KMS-11 (cell line): ENCODE measurements at regions not wholly inside any gene's neighbourhood (a gene's known extent, or its start where the extent isn't known, plus 50 kb on each side); places are given as distances from the start of the nearest gene placed in this dataset.

Source experiments
- H2AFZ ChIP-seq: fragments of 200-600 bp; sonication (generic); 2 replicates; pipeline ENCODE4 v1.6.1; 2016; ENCODE audit warnings: antibody characterized with exemption, mixed run types, low read depth
- H3K27ac ChIP-seq: fragments of 200-600 bp; sonication (generic); 2 replicates; pipeline ENCODE4 v1.6.1; 2016; ENCODE audit warnings: mild to moderate bottlenecking, mixed run types
- H3K27me3 ChIP-seq: fragments of 200-600 bp; sonication (generic); 2 replicates; pipeline ENCODE4 v1.6.1; 2017; ENCODE audit warnings: mild to moderate bottlenecking, low read depth, mixed run types, moderate library complexity; ENCODE audit not compliant: insufficient read depth
- H3K36me3 ChIP-seq: fragments of 200-600 bp; sonication (generic); 2 replicates; pipeline ENCODE4 v1.6.1; 2017; ENCODE audit warnings: mild to moderate bottlenecking, mixed run types; ENCODE audit not compliant: insufficient read depth
- H3K4me1 ChIP-seq: fragments of 200-600 bp; sonication (generic); 2 replicates; pipeline ENCODE4 v1.6.1; 2016; ENCODE audit warnings: mild to moderate bottlenecking, low read depth, mixed run types; ENCODE audit not compliant: poor library complexity, severe bottlenecking
- H3K4me2 ChIP-seq: fragments of 200-600 bp; sonication (generic); 2 replicates; pipeline ENCODE4 v1.7.0; 2016; ENCODE audit warnings: mild to moderate bottlenecking, mixed run types
- H3K4me3 ChIP-seq: fragments of 200-600 bp; sonication (generic); IDR thresholded peaks from 2 replicates; pipeline ENCODE4 v1.6.1; 2017; ENCODE audit warnings: low read depth, low read length, mixed read lengths; ENCODE audit not compliant: insufficient read depth
- H3K79me2 ChIP-seq: fragments of 200-600 bp; sonication (generic); 2 replicates; pipeline ENCODE4 v1.6.1; 2016; ENCODE audit warnings: low read depth, mixed run types; ENCODE audit not compliant: insufficient read depth
- H3K9ac ChIP-seq: fragments of 200-600 bp; sonication (generic); 2 replicates; pipeline ENCODE4 v1.6.1; 2016; ENCODE audit warnings: mild to moderate bottlenecking, mixed run types
- H4K20me1 ChIP-seq: fragments of 200-600 bp; sonication (generic); 2 replicates; pipeline ENCODE4 v1.6.1; 2016; ENCODE audit warnings: mild to moderate bottlenecking, mixed run types; ENCODE audit not compliant: insufficient read depth
- TF ChIP-seq, protein P1 (sequence below): fragments of 200-600 bp; sonication (generic); conservative IDR thresholded peaks from 2 replicates; pipeline ENCODE4 v1.6.1; 2017; ENCODE audit warnings: low read depth, mild to moderate bottlenecking, antibody characterized with exemption, low read length, moderate library complexity, mixed read lengths

DNA sequence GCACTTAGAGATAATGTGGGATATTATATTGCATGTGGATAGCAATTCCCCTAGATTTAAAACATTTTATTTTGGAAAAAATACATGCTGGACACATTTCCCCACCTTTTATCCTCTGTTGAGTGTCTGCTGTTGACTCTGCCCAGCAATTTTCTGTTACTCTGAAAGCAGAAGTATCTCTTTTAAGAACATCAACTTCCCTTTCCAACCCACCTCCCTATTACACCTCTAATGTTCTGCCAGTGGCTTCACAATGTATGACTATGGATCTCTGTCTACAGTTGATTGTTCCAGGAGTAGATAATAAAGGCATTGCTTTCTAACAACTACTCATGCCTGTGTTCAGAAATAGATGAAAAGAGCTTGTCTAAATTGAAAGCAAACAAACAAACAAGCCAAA is 754.8 kb upstream of the SLITRK6 start:
- Histone ChIP-seq H3K4me1 (no peaks in the 10 kb centered on the region), H3K36me3 (no peaks in the 10 kb centered on the region), H3K4me2 (no peak overlapping the region), H3K27me3 (no peaks in the 10 kb centered on the region), H3K79me2 (no peaks in the 10 kb centered on the region), H3K27ac (no peak overlapping the region), H3K9ac (no peak overlapping the region), H2AFZ (no peak overlapping the region), H3K4me3 (no peak overlapping the region), H4K20me1 (no peaks in the 10 kb centered on the region)
- TF ChIP-seq, protein P1, sequence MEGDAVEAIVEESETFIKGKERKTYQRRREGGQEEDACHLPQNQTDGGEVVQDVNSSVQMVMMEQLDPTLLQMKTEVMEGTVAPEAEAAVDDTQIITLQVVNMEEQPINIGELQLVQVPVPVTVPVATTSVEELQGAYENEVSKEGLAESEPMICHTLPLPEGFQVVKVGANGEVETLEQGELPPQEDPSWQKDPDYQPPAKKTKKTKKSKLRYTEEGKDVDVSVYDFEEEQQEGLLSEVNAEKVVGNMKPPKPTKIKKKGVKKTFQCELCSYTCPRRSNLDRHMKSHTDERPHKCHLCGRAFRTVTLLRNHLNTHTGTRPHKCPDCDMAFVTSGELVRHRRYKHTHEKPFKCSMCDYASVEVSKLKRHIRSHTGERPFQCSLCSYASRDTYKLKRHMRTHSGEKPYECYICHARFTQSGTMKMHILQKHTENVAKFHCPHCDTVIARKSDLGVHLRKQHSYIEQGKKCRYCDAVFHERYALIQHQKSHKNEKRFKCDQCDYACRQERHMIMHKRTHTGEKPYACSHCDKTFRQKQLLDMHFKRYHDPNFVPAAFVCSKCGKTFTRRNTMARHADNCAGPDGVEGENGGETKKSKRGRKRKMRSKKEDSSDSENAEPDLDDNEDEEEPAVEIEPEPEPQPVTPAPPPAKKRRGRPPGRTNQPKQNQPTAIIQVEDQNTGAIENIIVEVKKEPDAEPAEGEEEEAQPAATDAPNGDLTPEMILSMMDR, result no peak

DNA sequence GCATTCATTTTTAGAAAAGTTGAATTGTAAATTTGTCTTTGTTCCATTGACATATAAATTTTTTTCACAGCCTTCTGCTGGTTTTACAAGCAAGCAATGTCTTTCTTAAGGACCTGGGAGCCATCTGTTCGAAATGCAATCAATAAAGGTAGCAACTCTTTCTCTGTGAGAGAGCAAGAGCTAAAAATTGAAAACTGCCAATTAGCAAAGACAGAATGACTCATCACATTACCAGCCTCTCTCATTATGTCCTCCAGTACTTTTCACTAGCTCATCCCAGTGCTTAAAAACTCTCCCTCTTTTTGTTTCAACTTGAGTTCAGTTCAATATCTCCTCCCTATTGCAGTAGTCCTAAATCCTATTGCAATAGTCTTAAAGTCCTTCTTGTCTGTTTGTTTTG is 760.7 kb upstream of the SLITRK6 start:
- peak overlapping the region; percentile 33; the same call in 1 of the 2 replicates for H3K27ac ChIP-seq
- H3K4me1 ChIP-seq, result peaks cover 9% of the 10 kb centered on the region
- H3K36me3 ChIP-seq, result no peaks in the 10 kb centered on the region
- no peaks in the 10 kb centered on the region for H4K20me1 ChIP-seq
- peak overlapping the region; percentile 4; the same call in 1 of the 2 replicates for H2AFZ ChIP-seq
- H3K79me2 ChIP-seq, result no peaks in the 10 kb centered on the region
- peak overlapping the region; percentile 23; the same call in 1 of the 2 replicates for H3K4me2 ChIP-seq
- no peak overlapping the region for H3K4me3 ChIP-seq
- no peak overlapping the region for H3K9ac ChIP-seq
- no peaks in the 10 kb centered on the region for H3K27me3 ChIP-seq
- TF ChIP-seq, protein P1, result no peak

DNA sequence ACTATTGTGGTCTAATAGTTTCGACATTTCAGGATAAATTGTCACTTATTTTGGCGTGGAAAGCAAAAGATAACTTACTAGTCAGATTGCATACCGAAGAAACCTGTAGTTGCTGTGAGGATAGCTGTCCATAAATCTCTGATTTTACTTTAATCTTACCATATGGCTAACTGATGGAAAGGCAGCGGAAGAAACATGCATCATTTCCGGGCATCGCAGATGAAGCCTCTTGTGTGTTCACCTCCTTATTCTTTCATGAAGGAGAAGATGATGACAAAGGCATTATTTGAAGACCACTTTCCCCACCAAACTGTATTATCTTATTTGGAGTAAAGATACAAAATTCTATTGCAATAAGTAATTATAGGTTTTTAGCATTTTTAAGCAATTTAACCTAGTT is 763.6 kb upstream of the SLITRK6 start:
- Histone ChIP-seq H3K27ac (no peak overlapping the region), H2AFZ (no peak overlapping the region), H3K36me3 (no peaks in the 10 kb centered on the region), H3K9ac (no peak overlapping the region), H3K4me2 (no peak overlapping the region), H3K4me1 (peaks cover 11% of the 10 kb centered on the region), H3K4me3 (no peak overlapping the region), H4K20me1 (no peaks in the 10 kb centered on the region), H3K27me3 (no peaks in the 10 kb centered on the region), H3K79me2 (no peaks in the 10 kb centered on the region)
- TF ChIP-seq, protein P1, result no peak

DNA sequence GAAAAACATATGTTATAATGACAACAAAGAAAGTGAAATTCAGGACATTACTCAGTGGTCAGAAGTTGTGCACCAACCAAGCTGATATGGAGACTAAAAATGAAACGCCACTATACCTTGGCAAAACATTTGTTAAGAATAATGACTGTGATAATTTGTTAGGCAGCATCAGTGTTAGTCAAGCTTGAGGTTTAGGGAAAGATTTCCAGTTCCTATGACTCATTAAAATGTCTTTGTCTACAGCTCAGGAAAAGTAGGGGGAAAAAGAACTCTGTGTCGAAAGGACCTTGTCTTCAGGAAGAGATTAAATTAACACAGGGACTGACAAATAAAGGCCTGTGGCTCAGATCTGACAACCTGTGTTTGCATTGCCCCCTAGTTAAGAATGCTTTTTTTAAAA is 764.1 kb upstream of the SLITRK6 start:
- H2AFZ ChIP-seq, result no peak overlapping the region
- H3K27ac ChIP-seq, result no peak overlapping the region
- H3K36me3 ChIP-seq, result no peaks in the 10 kb centered on the region
- no peaks in the 10 kb centered on the region for H4K20me1 ChIP-seq
- TF ChIP-seq, protein P1, result no peak
- H3K4me2 ChIP-seq, result no peak overlapping the region
- H3K9ac ChIP-seq, result no peak overlapping the region
- H3K79me2 ChIP-seq, result no peaks in the 10 kb centered on the region
- H3K4me1 ChIP-seq, result peaks cover 16% of the 10 kb centered on the region
- H3K4me3 ChIP-seq, result no peak overlapping the region
- H3K27me3 ChIP-seq, result no peaks in the 10 kb centered on the region
